T-helper 1 cell (primary cell): ENCODE measurements at regions not wholly inside any gene's neighbourhood (a gene's known extent, or its start where the extent isn't known, plus 50 kb on each side); places are given as distances from the start of the nearest gene placed in this dataset.

Experiments
- DNase-seq, 5 donors: peaks; one replicate each; pipeline ENCODE4 v3.0.0-alpha.2; 2012 to 2020

DNA sequence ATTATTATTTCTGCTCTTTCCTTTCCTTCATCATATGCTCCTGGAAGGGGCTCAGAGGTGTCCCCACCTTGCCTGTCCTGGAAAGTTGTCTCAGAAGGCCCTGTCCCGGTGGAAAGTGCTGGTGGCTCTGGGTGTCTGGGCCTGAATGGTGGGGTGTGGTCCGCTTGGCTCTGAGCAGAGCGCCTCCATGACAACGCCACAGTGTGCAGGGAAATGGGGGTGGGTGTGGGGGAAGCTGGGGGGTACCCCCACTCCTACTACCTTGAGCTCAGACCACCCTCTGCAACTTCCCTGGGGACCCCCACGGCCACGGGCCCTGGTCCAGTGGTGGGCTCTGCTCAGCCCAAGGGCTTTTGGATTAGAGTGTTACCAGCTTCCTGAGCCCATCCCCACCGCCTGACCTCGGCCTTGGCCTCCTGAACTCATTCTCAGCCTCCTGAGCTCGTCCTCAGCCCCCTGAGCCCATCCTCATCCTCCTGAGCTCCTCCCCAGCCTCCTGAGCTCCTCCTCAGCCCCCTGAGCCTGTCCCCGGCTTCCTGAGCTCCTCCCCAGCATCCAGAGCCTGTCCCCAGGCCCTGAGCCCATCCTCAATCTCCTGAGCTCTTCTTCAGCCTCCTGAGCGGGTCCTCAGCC is 106.4 kb upstream of the FAM20C start:
- no peak for DNase-seq

- DNase-seq, result no peak
These were observed 105.7 kb upstream of the FAM20C start for GRCh38 chr7:86629-87028.

GRCh38 chr7:87047-87446 is 105.3 kb upstream of the FAM20C start:
- no peak for DNase-seq

GRCh38 chr7:87671-88070 is 104.7 kb upstream of the FAM20C start:
- no peak for DNase-seq

DNA sequence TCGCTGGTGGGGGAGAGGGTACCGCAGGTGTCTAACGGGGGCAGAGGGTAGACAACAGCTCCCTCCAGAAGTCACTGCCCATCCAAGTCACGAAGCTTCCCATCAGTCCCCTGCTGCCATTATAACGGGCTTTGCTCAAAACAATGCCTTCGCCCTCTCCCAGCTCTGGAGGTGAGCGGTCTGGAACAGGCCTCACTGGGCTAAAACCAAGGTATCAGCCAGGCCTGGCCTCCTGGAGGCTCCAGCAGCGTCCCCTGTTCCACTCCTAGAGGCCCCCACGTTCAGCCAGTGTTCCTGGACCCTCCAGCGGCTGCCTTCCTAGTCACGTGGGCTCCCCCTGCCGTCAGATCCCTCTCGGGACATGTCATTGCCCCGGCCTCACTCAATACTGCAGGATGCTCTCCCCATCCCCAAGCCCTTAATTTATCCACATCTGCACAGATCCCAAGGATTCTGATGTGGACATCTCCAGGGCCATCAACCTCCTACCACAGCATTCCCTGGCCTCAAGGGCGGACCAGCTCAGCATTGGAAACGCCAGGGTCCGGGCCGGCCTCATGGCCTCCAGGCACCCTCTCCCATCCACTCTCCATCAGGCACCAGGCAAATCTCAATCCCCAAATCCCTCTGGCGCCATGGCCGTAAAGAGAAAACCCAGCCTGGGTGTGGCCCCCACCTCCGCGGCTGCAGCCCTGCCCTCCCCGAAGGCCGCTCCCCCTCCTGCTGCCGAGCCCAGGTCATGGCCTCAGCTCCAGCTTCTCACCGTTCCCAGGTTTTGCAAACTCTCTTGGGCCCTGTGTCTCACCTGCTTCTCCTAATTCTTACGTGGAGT is 104.1 kb upstream of the FAM20C start:
- DNase-seq, result no peak

DNA sequence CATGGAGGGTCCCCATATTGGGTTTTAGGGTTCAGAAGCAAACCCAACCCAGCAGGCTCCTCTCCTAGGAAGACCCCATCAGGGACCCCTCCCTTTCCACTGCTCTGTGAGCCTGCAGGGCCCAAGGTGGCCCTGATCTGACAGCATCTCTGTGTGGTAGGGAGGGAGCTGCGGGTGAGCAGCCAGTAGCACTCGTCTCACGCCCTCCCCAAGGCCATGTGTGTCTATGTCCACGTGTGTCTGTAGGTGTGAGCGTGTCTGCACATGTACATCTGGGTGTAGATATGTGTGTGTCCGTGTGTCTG is 103.5 kb upstream of the FAM20C start:
- DNase-seq, result no peak

- DNase-seq, result no peak
These were observed 102.9 kb upstream of the FAM20C start for GRCh38 chr7:89232-90019.

DNA sequence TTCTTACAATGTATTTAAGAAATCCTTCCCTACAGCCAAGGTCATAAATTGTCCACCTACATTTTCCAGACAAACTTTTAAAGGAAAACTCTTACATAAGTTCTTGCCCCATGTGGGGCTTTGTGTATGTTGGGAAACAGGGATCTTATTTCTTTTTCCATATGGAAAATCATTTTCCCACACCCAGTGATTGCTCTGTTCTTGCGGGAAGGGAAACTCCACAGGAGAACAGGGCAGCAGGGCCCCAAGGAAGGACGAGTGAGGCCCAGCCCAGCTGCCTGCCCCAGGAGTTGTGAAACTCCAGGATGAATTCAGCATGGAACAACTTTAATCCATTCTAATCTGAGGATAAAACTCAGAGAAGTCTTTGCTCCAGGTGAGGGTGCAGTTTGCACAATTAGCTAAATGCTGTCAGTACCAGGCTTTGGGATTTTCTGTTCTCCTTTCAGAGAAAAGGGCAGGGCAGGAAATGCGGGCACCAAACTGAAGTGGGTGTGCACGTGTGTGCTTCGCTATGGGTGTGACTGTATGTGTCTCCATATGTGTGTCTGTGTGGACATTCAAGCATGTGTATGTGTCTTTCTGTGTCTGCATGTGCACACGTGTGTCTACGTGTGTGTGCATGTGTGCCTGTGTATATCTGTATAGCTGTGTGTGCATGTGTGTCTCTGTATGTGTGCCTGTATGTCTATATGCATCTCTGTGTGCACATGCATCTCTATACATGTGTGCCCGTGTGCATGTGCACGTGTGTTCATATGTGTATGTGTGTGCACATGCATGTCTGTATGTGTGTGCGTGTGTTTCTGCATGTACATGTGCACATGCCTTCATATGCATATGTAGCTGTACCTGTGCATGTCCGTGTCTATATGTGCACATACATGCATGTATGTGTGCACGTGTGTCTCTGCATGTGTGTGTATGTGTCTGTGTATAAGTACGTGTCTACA is 102.0 kb upstream of the FAM20C start:
- DNase-seq, result no peak

- DNase-seq, result no peak
These were observed 100.8 kb upstream of the FAM20C start for GRCh38 chr7:91396-92175.

- DNase-seq, result no peak
These were observed 100.1 kb upstream of the FAM20C start for GRCh38 chr7:92231-92674.

DNA sequence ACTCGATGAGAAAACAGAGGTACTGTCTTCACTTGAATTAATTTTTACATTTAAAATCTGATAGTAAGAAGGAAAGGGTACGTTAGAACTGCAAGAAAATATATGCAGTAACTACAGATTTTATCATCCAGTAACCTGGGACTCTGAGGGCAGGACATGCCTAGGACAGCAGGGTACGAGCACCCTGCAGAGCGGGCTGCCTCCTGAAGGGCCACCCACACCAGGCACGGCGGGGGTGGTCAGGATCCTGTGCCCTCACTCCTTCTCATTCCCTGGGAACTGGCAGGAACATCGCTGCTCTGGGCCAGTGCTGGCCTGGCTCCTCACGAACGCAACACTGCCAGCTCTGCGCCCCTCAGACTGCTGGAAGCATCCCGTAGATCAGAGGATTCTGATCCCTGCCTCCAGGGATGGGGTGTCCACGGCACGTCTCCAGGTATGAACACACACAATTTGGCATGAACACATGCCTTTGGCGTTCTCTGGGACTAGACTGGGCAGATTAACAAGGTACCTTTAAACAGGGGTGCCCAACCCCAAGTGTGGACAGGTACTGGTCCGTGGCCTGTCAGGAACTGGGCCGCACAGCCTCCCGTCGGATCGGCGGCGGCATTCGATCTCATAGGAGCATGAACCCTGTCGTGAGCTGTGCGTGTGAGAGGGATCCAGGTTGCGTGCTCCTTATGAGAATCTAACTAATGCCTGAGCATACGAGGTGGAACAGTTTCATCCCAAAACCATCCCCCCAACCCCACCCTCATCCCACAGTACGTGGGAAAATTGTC is 99.3 kb upstream of the FAM20C start:
- no peak for DNase-seq

DNA sequence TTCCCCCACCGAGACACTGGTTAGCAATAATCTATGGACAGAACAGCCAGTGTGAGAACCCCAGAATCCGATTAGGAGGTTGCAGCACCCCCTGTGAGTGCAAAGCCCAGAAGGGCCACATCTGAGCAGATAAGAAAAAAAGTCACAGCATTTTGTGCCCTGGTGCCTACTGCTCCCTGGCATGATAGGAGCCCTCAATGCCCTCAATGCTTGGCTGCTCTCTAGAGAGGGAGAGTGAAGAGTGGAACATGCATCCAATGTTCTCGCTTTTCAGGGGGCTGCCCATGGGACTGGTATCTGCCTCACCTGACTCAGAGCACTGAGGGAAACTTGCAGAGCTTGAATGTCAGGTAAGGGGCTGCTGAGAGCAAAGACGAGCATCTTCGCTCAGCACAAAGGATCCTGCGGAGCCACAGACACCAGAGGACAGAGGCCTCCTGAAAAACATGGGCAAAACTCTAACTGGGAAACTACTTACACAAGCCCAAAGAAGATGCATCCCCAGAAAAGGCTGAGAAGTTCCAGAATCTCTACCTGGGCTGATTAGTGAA is 98.0 kb upstream of the FAM20C start:
- no peak for DNase-seq

GRCh38 chr7:95180-95862 is 97.0 kb upstream of the FAM20C start:
- DNase-seq, result no peak

- DNase-seq, result no peak
These were observed 96.5 kb upstream of the FAM20C start for GRCh38 chr7:95863-96260.

- DNase-seq, result no peak
These were observed 95.5 kb upstream of the FAM20C start for GRCh38 chr7:96861-97260.

GRCh38 chr7:97310-97841 is 95.0 kb upstream of the FAM20C start:
- DNase-seq, result no peak

GRCh38 chr7:101146-102046 is 91.0 kb upstream of the FAM20C start:
- DNase-seq, result no peak

DNA sequence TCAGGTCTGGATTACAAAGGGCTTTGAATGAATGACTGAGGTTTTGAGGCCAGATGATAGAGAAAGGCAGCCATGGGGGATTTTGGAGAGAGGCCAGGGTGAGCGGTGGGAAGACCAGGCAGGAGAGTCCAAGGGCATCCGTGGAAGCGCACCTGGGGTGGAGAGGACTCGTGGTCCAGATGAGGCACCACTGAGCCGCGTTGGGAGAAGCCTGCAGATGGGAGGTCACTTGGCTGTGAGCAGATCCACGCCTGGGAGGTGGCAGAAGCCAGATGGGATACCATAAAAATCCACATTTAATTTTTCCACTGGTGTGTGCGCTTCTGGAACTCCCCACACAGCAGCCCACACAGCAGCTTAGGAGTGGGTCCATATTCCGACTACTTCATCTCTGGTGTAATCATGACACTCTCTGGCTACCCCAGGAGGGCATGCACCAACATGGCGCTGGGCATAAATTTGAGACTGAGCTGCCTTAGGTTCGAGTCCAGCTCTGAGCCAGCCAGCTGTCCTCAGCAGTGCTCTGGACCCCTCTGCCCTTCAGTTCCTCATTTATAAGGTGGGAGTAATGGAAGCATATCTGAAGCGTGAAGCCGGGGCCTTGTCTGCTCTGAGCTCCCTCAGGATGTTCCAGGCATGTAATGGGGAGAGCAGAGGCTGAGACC is 90.2 kb upstream of the FAM20C start:
- no peak for DNase-seq
